Naive thymus-derived CD8-positive, alpha-beta T cell (primary cell): ENCODE measurements at regions not wholly inside any gene's neighbourhood (a gene's known extent, or its start where the extent isn't known, plus 50 kb on each side); places are given as distances from the start of the nearest gene placed in this dataset.

Experiments
- ATAC-seq, 2 donors: fragments of 150-1000 bp; cut with Tn5 transposase in 1 of 2; sonication (Bioruptor Pico), chemical (Tn5 transposase) in 1 of 2; 1 replicate in 1 of 2; 2 replicates in 1 of 2; pipeline ENCODE4 v1.10.0; 2021; ENCODE audit warnings: mild to moderate bottlenecking in 2 of 2, moderate library complexity in 2 of 2
- POLR2A ChIA-PET: fragments of 350-600 bp; sonication (Branson Sonifier 250); formaldehyde crosslinking; loops from one replicate; lab custom pipeline; 2021; ENCODE audit warnings: antibody characterized with exemption; lab: Charles Lee
- DNase-seq, 10 donors: peaks; one replicate each; pipeline versions ENCODE4 v3.0.0 to v3.0.0-alpha.2; 2020 to 2022
- H3K27ac Mint-ChIP-seq, 10 donors: one replicate each; pipeline ENCODE4 v1.8.0; 2020 to 2022; ENCODE audit warnings: mild to moderate bottlenecking in 10 of 10, mixed read lengths in 10 of 10, moderate library complexity in 4 of 10, inconsistent platforms in 1 of 10
- H3K27me3 Mint-ChIP-seq, 5 donors: one replicate each; pipeline ENCODE4 v1.8.0; 2021 to 2022; ENCODE audit warnings: mixed read lengths in 5 of 5
- H3K36me3 Mint-ChIP-seq, 3 donors: one replicate each; pipeline ENCODE4 v1.8.0; 2020 to 2022; ENCODE audit warnings: mixed read lengths in 3 of 3, mild to moderate bottlenecking in 2 of 3, inconsistent platforms in 1 of 3
- H3K4me1 Mint-ChIP-seq, 4 donors: one replicate each; pipeline ENCODE4 v1.8.0; 2021 to 2022; ENCODE audit warnings: mixed read lengths in 4 of 4
- H3K4me3 Mint-ChIP-seq, 10 donors: one replicate each; pipeline ENCODE4 v1.8.0; 2020 to 2022; ENCODE audit warnings: mild to moderate bottlenecking in 10 of 10, mixed read lengths in 10 of 10, moderate library complexity in 6 of 10, inconsistent platforms in 1 of 10
- H3K9me3 Mint-ChIP-seq, 9 donors: one replicate each; pipeline ENCODE4 v1.8.0; 2020 to 2022; ENCODE audit warnings: mixed read lengths in 9 of 9, mild to moderate bottlenecking in 3 of 9, inconsistent platforms in 1 of 9, moderate library complexity in 1 of 9

DNA sequence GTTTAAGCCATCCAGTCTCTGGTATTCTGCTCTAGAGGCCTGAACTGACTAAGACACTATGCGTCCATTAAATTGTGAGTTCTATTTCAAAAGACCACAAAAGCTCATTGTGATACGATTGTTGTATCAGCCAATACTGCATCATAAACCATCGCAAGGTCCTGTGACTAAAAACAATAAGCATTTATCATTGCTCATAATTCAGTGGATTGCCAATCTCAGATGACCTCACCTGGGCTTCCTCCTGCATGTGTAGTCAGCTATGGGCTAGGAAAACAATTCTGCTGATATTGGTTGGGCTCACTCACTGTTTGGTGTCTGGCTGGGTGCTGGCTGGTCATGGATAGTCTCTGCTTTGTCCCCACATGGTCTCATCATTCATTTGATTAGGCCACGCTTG, 592.7 kb upstream of the BTBD3 start:
- Mint-ChIP-seq H3K36me3 (no peaks in the 10 kb centered on the region), H3K27ac (no peak overlapping the region), H3K9me3 (peaks cover 0 to 39% (median 13%) of the 10 kb centered on the region in 9 donors), H3K4me1 (peaks cover 0 to 2% (median 0%) of the 10 kb centered on the region in 4 donors), H3K27me3 (no peaks in the 10 kb centered on the region), H3K4me3 (no peak overlapping the region)
- DNase-seq, result no peak
- no peak for ATAC-seq
- POLR2A ChIA-PET, result no interaction called here

- DNase-seq, result no peak
- Mint-ChIP-seq H3K4me3 (no peak overlapping the region), H3K27ac (no peak overlapping the region), H3K4me1 (peaks cover 0 to 2% (median 0%) of the 10 kb centered on the region in 4 donors), H3K36me3 (no peaks in the 10 kb centered on the region), H3K27me3 (no peaks in the 10 kb centered on the region), H3K9me3 (peaks cover 0 to 36% (median 9%) of the 10 kb centered on the region in 9 donors)
- POLR2A ChIA-PET, result no interaction called here
- ATAC-seq, result no peak
Measured at GRCh38 chr20:11328839-11329238, 588.9 kb upstream of the BTBD3 start.

DNA sequence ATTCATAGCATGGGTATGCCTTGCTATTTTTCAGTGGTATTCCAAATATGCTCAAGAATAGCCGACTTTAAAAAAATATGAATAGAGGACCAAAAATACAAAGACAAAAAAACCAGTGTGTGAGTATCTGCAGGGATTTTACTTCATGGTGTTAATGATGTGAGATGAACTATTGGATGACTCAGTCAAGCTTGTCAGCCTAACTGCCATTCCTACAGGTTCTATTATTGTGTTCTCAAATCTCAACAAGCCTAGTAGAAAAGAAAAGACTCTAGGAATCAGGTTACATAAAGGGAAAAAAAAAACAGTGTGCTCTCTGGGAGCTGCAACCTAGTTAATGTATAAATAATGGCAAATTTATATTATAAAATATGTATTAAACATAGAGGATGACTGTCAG, 588.4 kb upstream of the BTBD3 start:
- ATAC-seq (no peak), DNase-seq (no peak)
- H3K4me3 Mint-ChIP-seq, result no peak overlapping the region
- no peak overlapping the region for H3K27ac Mint-ChIP-seq
- peaks cover 0 to 36% (median 9%) of the 10 kb centered on the region in 9 donors for H3K9me3 Mint-ChIP-seq
- POLR2A ChIA-PET, result no interaction called here
- H3K27me3 Mint-ChIP-seq, result no peaks in the 10 kb centered on the region
- H3K4me1 Mint-ChIP-seq, result peaks cover 0 to 2% (median 0%) of the 10 kb centered on the region in 4 donors
- H3K36me3 Mint-ChIP-seq, result no peaks in the 10 kb centered on the region

DNA sequence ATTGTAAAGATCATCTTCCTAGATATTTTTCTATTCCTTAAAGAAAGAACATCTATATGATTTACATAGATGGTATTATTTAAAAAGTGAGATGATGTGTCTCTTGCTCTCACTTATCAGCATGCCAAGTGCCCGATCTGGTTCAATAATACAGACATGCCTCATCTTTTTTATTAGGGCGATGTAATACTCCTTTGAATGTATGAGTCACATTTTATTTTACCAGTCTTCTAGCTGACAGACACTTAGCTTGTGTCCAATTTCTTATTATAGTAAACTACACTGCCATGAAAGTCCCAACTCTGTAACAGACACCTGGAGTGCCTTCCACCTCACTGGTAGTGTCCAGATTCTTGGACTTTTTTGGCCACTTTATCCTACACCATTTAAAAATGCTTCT, 586.6 kb upstream of the BTBD3 start:
- Mint-ChIP-seq H3K4me1 (no peaks in the 10 kb centered on the region), H3K4me3 (no peak overlapping the region), H3K36me3 (no peaks in the 10 kb centered on the region), H3K27me3 (no peaks in the 10 kb centered on the region), H3K9me3 (peaks cover 0 to 36% (median 6%) of the 10 kb centered on the region in 9 donors), H3K27ac (no peak overlapping the region)
- no peak for ATAC-seq
- DNase-seq, result no peak
- POLR2A ChIA-PET, result no interaction called here

- POLR2A ChIA-PET, result no interaction called here
- DNase-seq (no peak), ATAC-seq (no peak)
- no peak overlapping the region for H3K4me3 Mint-ChIP-seq
- no peaks in the 10 kb centered on the region for H3K36me3 Mint-ChIP-seq
- H3K27me3 Mint-ChIP-seq, result no peaks in the 10 kb centered on the region
- peaks cover 0 to 36% (median 3%) of the 10 kb centered on the region in 9 donors for H3K9me3 Mint-ChIP-seq
- no peaks in the 10 kb centered on the region for H3K4me1 Mint-ChIP-seq
- H3K27ac Mint-ChIP-seq, result no peak overlapping the region
Measured at GRCh38 chr20:11332381-11332780, 585.3 kb upstream of the BTBD3 start.

DNA sequence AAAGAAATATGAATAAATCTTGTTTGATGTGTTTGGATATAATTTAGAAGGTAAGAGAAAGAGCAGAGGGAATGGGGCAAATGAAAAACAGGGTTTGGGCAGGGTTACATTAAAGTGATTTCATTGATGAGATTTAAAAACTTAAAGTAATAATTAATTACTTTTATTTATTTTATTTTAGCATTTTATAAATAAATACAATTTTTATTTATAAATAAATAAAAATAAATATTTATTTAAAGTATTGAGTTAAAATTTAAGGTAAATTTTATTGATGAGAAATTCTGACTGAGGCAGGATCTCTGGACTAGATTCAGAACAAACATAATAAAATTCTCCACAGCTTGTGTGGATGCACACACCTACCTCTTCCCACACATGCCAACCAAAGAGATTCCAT, 584.1 kb upstream of the BTBD3 start:
- H3K4me3 Mint-ChIP-seq, result no peak overlapping the region
- H3K9me3 Mint-ChIP-seq, result peaks cover 0 to 37% (median 2%) of the 10 kb centered on the region in 9 donors
- DNase-seq, result no peak
- H3K36me3 Mint-ChIP-seq, result no peaks in the 10 kb centered on the region
- ATAC-seq, result no peak
- no peaks in the 10 kb centered on the region for H3K4me1 Mint-ChIP-seq
- POLR2A ChIA-PET, result no interaction called here
- no peak overlapping the region for H3K27ac Mint-ChIP-seq
- no peaks in the 10 kb centered on the region for H3K27me3 Mint-ChIP-seq

DNA sequence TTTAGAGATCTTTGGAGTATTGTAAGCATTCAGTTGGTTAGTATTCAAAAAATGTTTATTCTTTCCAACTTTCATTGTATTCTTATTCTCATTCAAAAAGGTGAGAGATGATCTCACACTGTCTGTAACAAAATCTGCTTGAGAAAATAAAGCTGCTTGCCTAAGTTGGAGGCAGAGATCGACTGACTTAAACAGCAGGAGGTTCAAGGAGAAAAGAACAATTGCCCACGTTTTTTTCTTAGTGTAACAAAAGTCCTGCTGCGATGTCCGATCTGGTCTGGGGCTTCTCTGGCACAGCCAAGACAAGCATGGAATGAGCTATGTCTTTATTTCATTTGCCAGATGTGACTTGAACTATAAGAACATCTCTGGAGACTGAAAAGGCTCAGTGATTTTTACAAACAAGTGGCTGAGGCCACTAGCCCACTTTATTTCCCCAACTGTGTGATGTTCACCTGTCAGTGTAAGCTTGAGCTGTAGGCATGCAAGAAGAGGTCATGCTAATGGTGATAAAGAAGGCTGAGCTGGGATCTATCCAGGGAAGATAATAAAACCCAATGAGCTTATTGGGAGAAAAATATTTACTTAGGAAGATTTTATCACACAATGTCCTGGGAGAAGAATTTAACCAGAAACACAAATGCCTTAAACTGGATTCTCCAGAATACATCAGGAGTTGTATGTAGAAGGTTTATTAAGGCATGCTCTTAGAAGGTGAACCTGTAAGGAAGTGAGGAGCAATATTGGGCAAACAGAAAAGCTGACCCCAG, 580.1 kb upstream of the BTBD3 start:
- Mint-ChIP-seq H3K9me3 (peaks cover 0 to 22% (median 2%) of the 10 kb centered on the region in 9 donors), H3K27me3 (no peaks in the 10 kb centered on the region), H3K36me3 (no peaks in the 10 kb centered on the region), H3K4me1 (no peaks in the 10 kb centered on the region), H3K4me3 (no peak overlapping the region), H3K27ac (no peak overlapping the region)
- DNase-seq, result no peak
- POLR2A ChIA-PET, result no interaction called here
- no peak for ATAC-seq

DNA sequence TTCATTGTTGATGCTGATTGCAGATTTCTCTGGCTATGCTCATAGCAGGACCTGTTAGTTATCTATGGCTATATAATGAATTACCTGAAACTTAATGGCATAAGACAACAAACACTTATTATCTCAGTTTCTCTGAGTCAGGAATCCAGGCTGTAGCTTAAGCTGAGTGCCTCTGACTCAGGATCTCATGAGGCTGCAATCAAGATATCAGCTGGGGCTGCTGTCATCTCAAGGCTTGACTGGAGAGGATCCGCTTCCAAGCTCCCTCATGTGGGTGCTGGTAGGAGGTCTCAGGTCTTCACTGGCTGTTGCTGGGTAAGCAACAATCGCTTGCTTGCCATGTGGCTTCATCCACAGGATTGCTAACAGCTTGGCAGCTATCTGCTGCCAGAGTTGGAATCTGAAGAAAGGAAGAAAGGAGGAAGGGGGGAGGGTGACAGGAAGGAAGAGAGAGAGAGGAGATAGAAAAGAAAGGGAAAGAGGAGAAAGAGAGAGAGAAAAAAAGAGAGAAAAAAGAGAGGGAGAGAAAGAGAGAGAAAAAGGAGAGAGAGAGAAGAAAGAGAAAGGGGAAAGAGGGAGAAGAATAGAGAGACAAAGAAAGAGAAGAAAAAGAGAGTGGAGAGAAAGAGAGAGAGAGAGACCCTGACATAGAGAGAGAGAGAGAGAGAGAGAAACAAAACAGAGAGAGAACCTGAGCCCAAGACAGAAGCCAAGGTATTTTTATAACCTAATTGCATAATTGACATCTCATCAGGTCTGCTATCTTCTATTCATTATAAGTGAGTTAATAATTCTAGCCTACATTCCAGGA, 579.0 kb upstream of the BTBD3 start:
- Mint-ChIP-seq H3K4me3 (no peak overlapping the region), H3K4me1 (no peaks in the 10 kb centered on the region), H3K27ac (no peak overlapping the region), H3K27me3 (no peaks in the 10 kb centered on the region), H3K9me3 (peaks cover 0 to 13% (median 2%) of the 10 kb centered on the region in 9 donors), H3K36me3 (no peaks in the 10 kb centered on the region)
- ATAC-seq (no peak), DNase-seq (no peak)
- POLR2A ChIA-PET, result no interaction called here

DNA sequence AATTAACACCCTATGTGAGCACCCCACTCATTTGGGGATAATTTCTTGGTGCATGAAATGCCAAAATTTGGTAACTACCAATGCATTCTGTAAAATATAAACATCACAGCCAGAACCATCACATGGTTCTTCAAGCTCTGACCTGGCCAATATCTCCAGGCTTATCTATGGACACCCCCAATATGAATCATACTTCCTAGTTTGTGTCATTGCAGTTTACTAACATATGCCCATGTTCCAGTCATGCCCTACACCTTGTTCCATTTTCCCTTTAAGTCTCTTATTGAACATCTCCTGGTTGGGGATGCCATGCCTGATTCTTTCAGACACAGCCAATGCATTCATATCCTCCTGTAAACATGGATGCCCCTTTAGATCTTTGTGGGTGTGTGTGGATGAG, 572.8 kb upstream of the BTBD3 start:
- H3K9me3 Mint-ChIP-seq, result peaks cover 0 to 18% (median 1%) of the 10 kb centered on the region in 9 donors
- no peaks in the 10 kb centered on the region for H3K36me3 Mint-ChIP-seq
- H3K27me3 Mint-ChIP-seq, result no peaks in the 10 kb centered on the region
- no peak overlapping the region for H3K4me3 Mint-ChIP-seq
- no peak for ATAC-seq
- H3K4me1 Mint-ChIP-seq, result no peaks in the 10 kb centered on the region
- no peak overlapping the region for H3K27ac Mint-ChIP-seq
- POLR2A ChIA-PET, result no interaction called here
- DNase-seq, result no peak

GRCh38 chr20:11347738-11348137, 570.0 kb upstream of the BTBD3 start:
- peaks cover 0 to 18% (median 4%) of the 10 kb centered on the region in 9 donors for H3K9me3 Mint-ChIP-seq
- ATAC-seq, result no peak

DNA sequence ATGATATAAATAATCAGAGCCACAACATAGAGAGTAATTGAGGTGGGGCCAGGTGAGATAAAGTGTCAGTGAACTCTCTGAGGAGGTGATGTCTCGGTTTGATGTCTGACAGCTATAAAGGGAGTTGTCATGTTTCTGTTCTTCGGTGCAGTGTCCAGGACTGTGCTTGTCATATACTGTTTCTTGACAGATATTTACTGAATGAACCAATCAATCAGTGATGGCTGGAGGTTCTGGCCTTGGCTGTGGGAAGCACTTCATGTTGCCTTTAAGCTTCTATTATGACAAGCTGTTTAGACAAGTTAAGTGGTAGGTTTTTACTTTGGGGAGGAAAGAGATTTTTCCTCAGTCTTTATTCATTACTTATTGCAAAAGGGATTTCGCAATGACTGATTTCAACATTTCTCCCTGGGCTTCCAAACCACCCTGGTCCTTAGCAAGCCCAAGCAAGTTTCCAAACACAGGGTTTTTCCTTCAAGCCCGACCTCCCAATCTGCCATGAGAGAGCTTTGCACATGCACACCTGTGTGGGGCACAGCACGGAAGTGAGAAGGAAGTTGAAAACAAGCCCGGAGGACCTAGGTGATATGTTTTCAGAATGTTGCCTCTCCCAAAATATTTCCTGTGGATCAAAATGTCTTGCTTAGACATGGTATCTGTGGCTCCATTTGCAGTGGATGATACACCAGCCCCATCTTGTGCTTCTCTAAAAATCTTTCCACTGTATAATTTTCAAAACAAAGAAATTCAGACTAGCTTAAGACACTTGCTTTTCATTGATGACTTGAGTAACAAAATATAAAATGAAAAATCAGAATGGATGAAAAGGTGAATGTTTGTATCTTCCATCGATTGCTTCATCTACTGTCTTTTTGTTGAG, 567.3 kb upstream of the BTBD3 start:
- ATAC-seq (no peak), DNase-seq (no peak)
- H3K36me3 Mint-ChIP-seq, result no peaks in the 10 kb centered on the region
- H3K27ac Mint-ChIP-seq, result no peak overlapping the region
- peaks cover 0 to 1% (median 0%) of the 10 kb centered on the region in 4 donors for H3K4me1 Mint-ChIP-seq
- no peak overlapping the region for H3K4me3 Mint-ChIP-seq
- H3K27me3 Mint-ChIP-seq, result no peaks in the 10 kb centered on the region
- POLR2A ChIA-PET, result no interaction called here
- peaks cover 0 to 18% (median 4%) of the 10 kb centered on the region in 9 donors for H3K9me3 Mint-ChIP-seq

More at GRCh38 chr20:11347738-11348137, 570.0 kb upstream of the BTBD3 start:
- Mint-ChIP-seq H3K27me3 (no peaks in the 10 kb centered on the region), H3K4me1 (no peaks in the 10 kb centered on the region), H3K4me3 (no peak overlapping the region), H3K27ac (no peak overlapping the region), H3K36me3 (no peaks in the 10 kb centered on the region)
- no peak for DNase-seq
- POLR2A ChIA-PET, result no interaction called here

DNA sequence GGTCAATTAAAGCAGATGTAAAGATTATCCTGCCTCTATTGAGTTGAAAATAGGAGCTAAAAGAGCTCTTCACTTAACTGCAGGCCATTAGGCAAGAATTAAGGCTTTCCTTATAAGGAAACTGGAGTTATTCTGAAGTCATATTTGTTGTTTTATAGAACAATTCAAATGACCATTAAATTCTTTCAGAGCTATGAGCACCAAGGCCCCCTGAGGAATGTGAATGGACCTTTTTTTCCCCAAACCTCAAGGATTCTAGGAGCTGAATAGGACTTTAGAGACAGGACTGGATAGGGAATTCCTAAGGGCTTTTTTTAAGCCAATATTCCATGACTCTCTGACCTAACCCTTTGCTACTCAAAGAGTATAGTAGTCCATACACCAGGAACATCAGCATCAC, 565.7 kb upstream of the BTBD3 start:
- no peak for DNase-seq
- peaks cover 0 to 1% (median 0%) of the 10 kb centered on the region in 4 donors for H3K4me1 Mint-ChIP-seq
- peaks cover 0 to 18% (median 4%) of the 10 kb centered on the region in 9 donors for H3K9me3 Mint-ChIP-seq
- no peak overlapping the region for H3K27ac Mint-ChIP-seq
- H3K4me3 Mint-ChIP-seq, result no peak overlapping the region
- no peaks in the 10 kb centered on the region for H3K27me3 Mint-ChIP-seq
- POLR2A ChIA-PET, result no interaction called here
- no peak for ATAC-seq
- no peaks in the 10 kb centered on the region for H3K36me3 Mint-ChIP-seq
